Natural killer cell (primary cell): ENCODE measurements at regions not wholly inside any gene's neighbourhood (a gene's known extent, or its start where the extent isn't known, plus 50 kb on each side); places are given as distances from the start of the nearest gene placed in this dataset.

Source experiments
- ATAC-seq, 3 donors: fragments of 150-1000 bp in 2 of 3; fragments of 200-7000 bp in 1 of 3; cut with Tn5 transposase; 1 replicate in 1 of 3; 2 replicates in 2 of 3; pipeline ENCODE4 v1.10.0; 2021; ENCODE audit warnings: mild to moderate bottlenecking in 2 of 3, moderate library complexity in 2 of 3
- DNase-seq, 2 donors: peaks; one replicate each; pipeline versions ENCODE4 v3.0.0 to v3.0.0-alpha.2; 2013 to 2021; ENCODE audit warnings: mixed read lengths in 1 of 2
- H3K27ac ChIP-seq: one replicate; pipeline ENCODE4 v1.5.1; 2013; ENCODE audit warnings: mild to moderate bottlenecking, low read length
- H3K27me3 ChIP-seq: one replicate; pipeline ENCODE4 v1.6.1; 2013; ENCODE audit warnings: low read length; ENCODE audit not compliant: control insufficient read depth, insufficient read depth
- H3K36me3 ChIP-seq: one replicate; pipeline ENCODE4 v1.6.1; 2013; ENCODE audit warnings: low read length; ENCODE audit not compliant: control insufficient read depth, insufficient read depth
- H3K4me1 ChIP-seq: one replicate; pipeline ENCODE4 v1.6.1; 2013; ENCODE audit warnings: low read length; ENCODE audit not compliant: control insufficient read depth, insufficient read depth
- H3K4me3 ChIP-seq: one replicate; pipeline ENCODE4 v1.5.1; 2013; ENCODE audit warnings: low read length
- H3K9me3 ChIP-seq: one replicate; pipeline ENCODE4 v1.6.1; 2013; ENCODE audit warnings: low read length; ENCODE audit not compliant: control insufficient read depth, insufficient read depth
- H3K27ac Mint-ChIP-seq, 2 donors: one replicate each; pipeline ENCODE4 v1.8.0; 2022; ENCODE audit warnings: mild to moderate bottlenecking in 2 of 2, mixed read lengths in 2 of 2, moderate library complexity in 1 of 2
- H3K27me3 Mint-ChIP-seq, 2 donors: one replicate each; pipeline ENCODE4 v1.8.0; 2022; ENCODE audit warnings: low read depth in 2 of 2, mixed read lengths in 2 of 2
- H3K36me3 Mint-ChIP-seq: one replicate; pipeline ENCODE4 v1.8.0; 2022; ENCODE audit warnings: mixed read lengths
- H3K4me1 Mint-ChIP-seq, 2 donors: one replicate each; pipeline ENCODE4 v1.8.0; 2022; ENCODE audit warnings: mixed read lengths in 2 of 2
- H3K4me3 Mint-ChIP-seq: one replicate; pipeline ENCODE4 v1.8.0; 2022; ENCODE audit warnings: mild to moderate bottlenecking, moderate library complexity, mixed read lengths
- H3K9me3 Mint-ChIP-seq, 2 donors: one replicate each; pipeline ENCODE4 v1.8.0; 2022; ENCODE audit warnings: mixed read lengths in 2 of 2
- CTCF ChIP-seq: fragments of 200-600 bp; IDR thresholded peaks from one replicate; pipeline ENCODE4 v1.8.0; 2022; ENCODE audit warnings: antibody characterized with exemption
- WGBS: methylation state at CpG from one replicate; pipeline ENCODE4 v1.1.7; 2013; ENCODE audit warnings: missing lambda C conversion rate; ENCODE audit not compliant: insufficient coverage; 5-methylcytosine and 5-hydroxymethylcytosine counted together
- intact Hi-C: fragments of 100-400 bp; cut with micrococcal nuclease; formaldehyde crosslinking; loops from one replicate; pipeline ENCODE4 v1.14.2; 2022

DNA sequence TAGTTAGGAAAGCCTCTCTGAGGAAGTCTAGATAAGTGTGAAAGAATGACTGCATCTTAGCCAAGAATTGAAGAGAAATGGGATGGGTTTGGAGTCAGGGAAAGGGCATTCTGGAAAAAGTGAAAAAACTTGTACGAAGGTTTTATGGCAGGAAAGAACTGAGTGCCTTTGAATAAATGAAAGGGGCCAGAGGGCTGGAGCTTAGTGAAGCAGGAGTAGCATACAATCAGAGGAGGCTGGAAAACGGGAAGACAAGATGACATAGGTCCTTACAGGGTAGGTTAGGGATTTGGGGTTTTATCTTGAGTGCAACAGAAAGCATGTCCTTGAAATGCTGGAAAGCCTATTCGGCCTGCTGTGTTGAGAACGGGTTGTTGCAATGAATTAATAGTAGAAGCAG, 152.6 kb upstream of the RND3 start:
- no peaks in the 10 kb centered on the region for H3K9me3 ChIP-seq
- WGBS, result 56% methylated on average over 4 of the region's 4 CpGs
- no peaks in the 10 kb centered on the region for H3K4me1 ChIP-seq
- H3K27ac ChIP-seq, result no peak overlapping the region
- H3K27me3 Mint-ChIP-seq, result no peaks in the 10 kb centered on the region
- H3K27ac Mint-ChIP-seq, result no peak overlapping the region
- ATAC-seq, result no peak
- no peaks in the 10 kb centered on the region for H3K27me3 ChIP-seq
- intact Hi-C loops, result no loop called here
- no peaks in the 10 kb centered on the region for H3K4me1 Mint-ChIP-seq
- H3K36me3 Mint-ChIP-seq, result no peaks in the 10 kb centered on the region
- no peak overlapping the region for H3K4me3 ChIP-seq
- TF ChIP-seq CTCF, result no peak
- no peaks in the 10 kb centered on the region for H3K36me3 ChIP-seq
- no peak for DNase-seq
- peaks cover 8 to 12% of the 10 kb centered on the region in 2 donors for H3K9me3 Mint-ChIP-seq
- H3K4me3 Mint-ChIP-seq, result no peak overlapping the region

- no peak overlapping the region for H3K27ac ChIP-seq
- H3K4me1 ChIP-seq, result no peaks in the 10 kb centered on the region
- Mint-ChIP-seq H3K27me3 (no peaks in the 10 kb centered on the region), H3K4me3 (no peak overlapping the region), H3K4me1 (no peaks in the 10 kb centered on the region), H3K27ac (no peak overlapping the region), H3K9me3 (peaks cover 5 to 12% of the 10 kb centered on the region in 2 donors), H3K36me3 (no peaks in the 10 kb centered on the region)
- H3K27me3 ChIP-seq, result no peaks in the 10 kb centered on the region
- 56% methylated on average over 2 of the region's 3 CpGs for WGBS
- intact Hi-C loops, result no loop called here
- no peaks in the 10 kb centered on the region for H3K36me3 ChIP-seq
- no peak for ATAC-seq
- DNase-seq, result no peak
- no peak overlapping the region for H3K4me3 ChIP-seq
- TF ChIP-seq CTCF, result no peak
- no peaks in the 10 kb centered on the region for H3K9me3 ChIP-seq
These were observed 151.9 kb upstream of the RND3 start for GRCh38 chr2:150639383-150639782.

DNA sequence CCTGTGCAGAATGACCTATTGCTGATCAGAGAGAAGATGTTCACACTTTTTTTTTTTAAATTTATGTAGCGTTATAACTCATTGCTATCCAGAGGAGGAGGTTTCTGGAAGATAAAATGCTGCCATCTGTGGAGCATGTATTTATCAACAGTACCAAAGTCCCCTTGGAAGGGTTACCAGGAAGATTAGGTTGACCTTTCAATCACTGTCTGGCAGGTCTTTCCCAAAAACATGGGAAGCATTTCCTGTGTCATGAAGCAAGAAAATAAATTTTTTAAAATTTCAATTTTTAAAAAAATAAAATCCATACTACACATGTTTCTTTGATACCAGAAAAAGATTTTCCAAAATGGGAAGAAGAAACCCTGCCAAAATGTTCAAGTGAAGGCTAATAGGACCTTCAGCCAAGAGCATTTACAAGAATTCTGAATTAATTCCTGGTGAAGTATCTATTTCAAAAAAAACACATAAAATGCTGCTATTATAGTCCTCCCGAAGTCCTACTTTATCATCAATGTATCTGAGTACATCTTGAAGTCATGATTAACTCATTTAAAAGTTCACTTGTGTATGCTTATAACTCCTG, 143.9 kb upstream of the RND3 start:
- Mint-ChIP-seq H3K4me3 (no peak overlapping the region), H3K27ac (no peak overlapping the region), H3K27me3 (no peaks in the 10 kb centered on the region), H3K36me3 (no peaks in the 10 kb centered on the region), H3K9me3 (peaks cover 0 to 2% of the 10 kb centered on the region in 2 donors), H3K4me1 (no peaks in the 10 kb centered on the region)
- DNase-seq, result no peak
- Histone ChIP-seq H3K36me3 (no peaks in the 10 kb centered on the region), H3K27ac (no peak overlapping the region), H3K27me3 (no peaks in the 10 kb centered on the region), H3K9me3 (no peaks in the 10 kb centered on the region), H3K4me3 (no peak overlapping the region), H3K4me1 (no peaks in the 10 kb centered on the region)
- ATAC-seq, result no peak
- intact Hi-C loops, result no loop called here
- TF ChIP-seq CTCF, result no peak
- WGBS, result 75% methylated on average over 2 of the region's 2 CpGs

GRCh38 chr2:150630587-150631235, 143.2 kb upstream of the RND3 start:
- Mint-ChIP-seq H3K9me3 (peaks cover 0 to 2% of the 10 kb centered on the region in 2 donors), H3K27ac (no peak overlapping the region), H3K27me3 (no peaks in the 10 kb centered on the region), H3K4me3 (no peak overlapping the region), H3K36me3 (no peaks in the 10 kb centered on the region), H3K4me1 (no peaks in the 10 kb centered on the region)
- no peak for DNase-seq
- no peaks in the 10 kb centered on the region for H3K4me1 ChIP-seq
- no peaks in the 10 kb centered on the region for H3K9me3 ChIP-seq
- H3K4me3 ChIP-seq, result no peak overlapping the region
- no peaks in the 10 kb centered on the region for H3K36me3 ChIP-seq
- WGBS, result 82% methylated on average over 3 of the region's 3 CpGs
- no peak overlapping the region for H3K27ac ChIP-seq
- H3K27me3 ChIP-seq, result no peaks in the 10 kb centered on the region
- TF ChIP-seq CTCF, result no peak
- no peak for ATAC-seq
- intact Hi-C loops, result no loop called here
